Right atrium auricular region (tissue), 2 donors: ENCODE measurements at regions not wholly inside any gene's neighbourhood (a gene's known extent, or its start where the extent isn't known, plus 50 kb on each side); places are given as distances from the start of the nearest gene placed in this dataset.

ENCODE experiments used
- DNase-seq: peaks from one replicate; pipeline ENCODE4 v3.0.0-alpha.2; 2019; ENCODE audit warnings: low spot score
- H3K27ac ChIP-seq, 2 donors: fragments of 200-600 bp; sonication (generic); 1 replicate in 1 of 2; 2 replicates in 1 of 2; pipeline ENCODE4 v1.5.1; 2016 to 2019
- H3K27me3 ChIP-seq, 2 donors: fragments of 200-600 bp; sonication (generic); one replicate each; pipeline versions ENCODE4 v1.5.1 to v1.6.0; 2017 to 2019
- H3K36me3 ChIP-seq: fragments of 200-600 bp; sonication (generic); one replicate; pipeline ENCODE4 v1.5.1; 2016
- H3K4me1 ChIP-seq, 2 donors: fragments of 200-600 bp; sonication (generic); one replicate each; pipeline versions ENCODE4 v1.5.1 to v1.6.0; 2017 to 2019
- H3K4me3 ChIP-seq, 2 donors: fragments of 200-600 bp; sonication (generic); 1 replicate in 1 of 2; 2 replicates in 1 of 2; pipeline ENCODE4 v1.5.1; 2017 to 2019; ENCODE audit warnings: mild to moderate bottlenecking in 1 of 2, moderate library complexity in 1 of 2
- H3K9me3 ChIP-seq, 2 donors: fragments of 200-600 bp; sonication (generic); one replicate each; pipeline ENCODE4 v1.5.1; 2019
- TF ChIP-seq, protein P1 (sequence below), 2 donors: fragments of 200-600 bp; sonication (generic); IDR thresholded peaks; one replicate each; pipeline ENCODE4 v1.5.1; 2019; ENCODE audit warnings: antibody characterized with exemption in 2 of 2

DNA sequence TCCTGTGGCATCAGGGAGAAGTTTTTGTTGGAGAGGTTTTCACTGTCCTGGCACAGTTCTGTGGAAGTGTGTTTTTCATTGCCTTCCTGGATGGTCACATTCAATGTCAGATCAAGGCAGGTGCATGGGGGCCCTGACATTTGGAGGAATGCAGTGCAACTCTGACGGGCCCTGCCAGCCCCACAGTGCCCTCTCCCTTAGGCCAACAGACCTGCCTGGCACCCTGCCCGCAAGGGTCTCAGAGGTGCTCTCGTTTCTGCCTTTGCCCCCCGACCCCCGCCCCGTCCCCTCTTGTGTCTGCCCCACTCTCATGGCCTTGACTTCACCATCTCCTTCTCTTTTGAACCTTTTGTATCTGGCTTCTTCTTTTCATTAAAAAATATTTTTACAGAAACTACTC, 257.2 kb upstream of the HDAC4 start:
- no peaks in the 10 kb centered on the region for H3K27me3 ChIP-seq
- TF ChIP-seq, protein P1, sequence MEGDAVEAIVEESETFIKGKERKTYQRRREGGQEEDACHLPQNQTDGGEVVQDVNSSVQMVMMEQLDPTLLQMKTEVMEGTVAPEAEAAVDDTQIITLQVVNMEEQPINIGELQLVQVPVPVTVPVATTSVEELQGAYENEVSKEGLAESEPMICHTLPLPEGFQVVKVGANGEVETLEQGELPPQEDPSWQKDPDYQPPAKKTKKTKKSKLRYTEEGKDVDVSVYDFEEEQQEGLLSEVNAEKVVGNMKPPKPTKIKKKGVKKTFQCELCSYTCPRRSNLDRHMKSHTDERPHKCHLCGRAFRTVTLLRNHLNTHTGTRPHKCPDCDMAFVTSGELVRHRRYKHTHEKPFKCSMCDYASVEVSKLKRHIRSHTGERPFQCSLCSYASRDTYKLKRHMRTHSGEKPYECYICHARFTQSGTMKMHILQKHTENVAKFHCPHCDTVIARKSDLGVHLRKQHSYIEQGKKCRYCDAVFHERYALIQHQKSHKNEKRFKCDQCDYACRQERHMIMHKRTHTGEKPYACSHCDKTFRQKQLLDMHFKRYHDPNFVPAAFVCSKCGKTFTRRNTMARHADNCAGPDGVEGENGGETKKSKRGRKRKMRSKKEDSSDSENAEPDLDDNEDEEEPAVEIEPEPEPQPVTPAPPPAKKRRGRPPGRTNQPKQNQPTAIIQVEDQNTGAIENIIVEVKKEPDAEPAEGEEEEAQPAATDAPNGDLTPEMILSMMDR (IDR thresholded peaks at IDR 0.05) = no peak

DNA sequence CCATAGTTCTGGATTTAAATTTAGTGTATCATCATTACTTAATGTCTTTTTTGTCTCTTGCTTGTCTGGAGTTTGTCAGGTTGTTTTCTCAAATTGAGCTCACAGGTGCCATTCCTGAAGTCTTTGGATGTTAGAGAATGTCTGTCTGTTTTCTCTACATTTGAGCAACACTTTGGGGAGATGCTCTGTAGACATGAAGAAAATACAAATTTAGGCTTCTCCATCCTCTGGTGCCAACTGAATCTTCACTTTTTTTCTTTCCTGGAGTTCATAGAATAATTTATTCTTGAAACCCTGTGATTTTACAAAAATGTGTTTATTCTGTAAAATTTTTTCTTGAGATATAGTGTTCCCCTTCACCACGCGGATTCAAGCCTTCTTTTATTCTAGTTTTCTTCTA, 256.4 kb upstream of the HDAC4 start:
- Histone ChIP-seq H3K4me3 (no peak overlapping the region), H3K27me3 (no peaks in the 10 kb centered on the region), H3K4me1 (peaks cover 0 to 3% of the 10 kb centered on the region in 2 donors), H3K9me3 (no peaks in the 10 kb centered on the region), H3K36me3 (no peaks in the 10 kb centered on the region), H3K27ac (no peak overlapping the region)
- TF ChIP-seq, protein P1 (IDR thresholded peaks at IDR 0.05) = no peak
- no peak for DNase-seq

More for the DNA sequence above, 257.2 kb upstream of the HDAC4 start:
- DNase-seq = no peak
- H3K9me3 ChIP-seq = no peaks in the 10 kb centered on the region
- H3K4me1 ChIP-seq = peaks cover 0 to 9% of the 10 kb centered on the region in 2 donors
- H3K4me3 ChIP-seq = no peak overlapping the region
- H3K36me3 ChIP-seq = no peaks in the 10 kb centered on the region
- H3K27ac ChIP-seq = no peak overlapping the region

DNA sequence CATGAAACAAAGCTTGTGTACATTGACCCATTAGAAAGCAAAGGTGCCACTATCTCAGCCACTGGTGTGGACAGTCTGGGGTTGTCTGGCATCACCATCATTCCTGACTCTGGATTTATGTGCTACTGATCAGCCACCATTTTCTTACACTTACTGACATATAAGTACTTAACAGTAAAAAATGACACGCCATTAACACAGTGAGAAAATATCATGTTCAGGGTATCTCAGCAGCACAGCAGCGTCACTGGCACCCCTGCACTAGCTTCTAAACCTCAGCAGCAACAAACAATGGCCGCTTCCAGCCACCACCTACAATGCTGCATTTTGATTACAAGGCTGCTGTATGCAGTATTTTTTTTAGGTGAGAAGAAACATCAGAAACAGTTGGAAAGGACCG, 253.4 kb upstream of the HDAC4 start:
- H3K36me3 ChIP-seq = no peaks in the 10 kb centered on the region
- TF ChIP-seq, protein P1 (IDR thresholded peaks at IDR 0.05) = no peak
- DNase-seq = no peak

DNA sequence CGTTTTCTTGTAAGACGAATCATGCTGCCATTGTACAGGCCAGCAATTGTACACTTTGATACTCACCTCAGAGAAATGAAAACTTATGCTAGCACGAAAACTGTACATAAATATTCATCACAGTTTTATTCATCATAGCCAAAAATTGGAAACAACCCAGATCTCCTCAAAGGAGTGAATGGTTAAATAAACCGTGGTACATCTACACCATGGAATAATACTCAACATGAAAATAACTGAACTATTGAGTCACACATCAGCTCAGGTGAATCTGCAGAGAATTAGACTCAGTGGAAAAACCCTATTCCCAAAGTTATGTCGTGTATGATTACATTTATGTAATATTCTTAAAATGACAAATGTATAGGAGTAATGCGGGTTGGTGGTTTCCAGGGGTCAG, 251.0 kb upstream of the HDAC4 start:
- Histone ChIP-seq H3K27ac (no peak overlapping the region), H3K9me3 (peaks cover 0 to 8% of the 10 kb centered on the region in 2 donors), H3K4me3 (no peak overlapping the region), H3K27me3 (no peaks in the 10 kb centered on the region), H3K36me3 (no peaks in the 10 kb centered on the region), H3K4me1 (no peaks in the 10 kb centered on the region)
- DNase-seq = no peak
- TF ChIP-seq, protein P1 (IDR thresholded peaks at IDR 0.05) = no peak

More for the DNA sequence above, 253.4 kb upstream of the HDAC4 start:
- H3K4me3 ChIP-seq = no peak overlapping the region
- H3K9me3 ChIP-seq = no peaks in the 10 kb centered on the region
- no peaks in the 10 kb centered on the region for H3K4me1 ChIP-seq
- H3K27ac ChIP-seq = no peak overlapping the region
- H3K27me3 ChIP-seq = no peaks in the 10 kb centered on the region

DNA sequence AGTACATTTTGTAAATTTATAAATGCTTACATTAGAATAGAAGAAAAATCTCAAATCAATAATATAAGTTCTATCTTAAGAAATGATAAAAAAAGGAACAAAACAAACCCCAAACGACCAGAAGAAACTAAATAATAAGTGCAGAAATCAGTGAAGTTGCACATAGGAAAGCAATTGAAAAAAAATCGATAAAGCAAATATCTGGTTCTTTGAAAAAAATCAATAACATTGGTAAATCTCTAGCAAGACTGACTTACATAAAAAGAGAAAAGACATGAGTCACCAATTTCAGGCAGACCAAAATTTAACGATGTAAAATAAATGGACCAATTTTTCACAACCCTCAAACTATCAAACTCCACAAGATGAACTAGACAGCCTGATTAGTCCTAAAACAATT, 249.9 kb upstream of the HDAC4 start:
- TF ChIP-seq, protein P1 (IDR thresholded peaks at IDR 0.05) = no peak
- H3K9me3 ChIP-seq = peaks cover 0 to 8% of the 10 kb centered on the region in 2 donors
- H3K36me3 ChIP-seq = no peaks in the 10 kb centered on the region
- H3K27me3 ChIP-seq = no peaks in the 10 kb centered on the region
- H3K27ac ChIP-seq = no peak overlapping the region
- no peak overlapping the region for H3K4me3 ChIP-seq
- H3K4me1 ChIP-seq = no peaks in the 10 kb centered on the region
- DNase-seq = no peak

DNA sequence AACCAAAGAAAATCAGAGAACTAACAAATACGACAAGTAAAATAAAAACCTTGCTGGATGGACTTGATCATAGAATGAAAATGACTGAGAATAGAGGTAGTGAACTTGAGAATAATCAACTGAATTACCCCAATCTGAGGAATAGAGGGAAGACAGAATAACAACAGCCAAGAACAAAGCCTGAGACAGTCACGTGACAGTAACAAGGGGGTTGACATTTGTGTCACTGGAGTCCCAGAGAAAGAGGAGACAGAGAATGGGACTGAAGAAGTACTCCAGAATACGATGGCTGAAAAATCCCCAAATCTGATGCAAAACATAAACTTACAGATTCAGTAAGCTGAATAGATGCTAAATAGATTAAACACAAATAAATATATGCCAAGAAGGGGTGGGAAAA, 248.5 kb upstream of the HDAC4 start:
- H3K36me3 ChIP-seq = no peaks in the 10 kb centered on the region
- no peak overlapping the region for H3K4me3 ChIP-seq
- no peaks in the 10 kb centered on the region for H3K27me3 ChIP-seq
- DNase-seq = no peak
- no peaks in the 10 kb centered on the region for H3K4me1 ChIP-seq
- peaks cover 0 to 8% of the 10 kb centered on the region in 2 donors for H3K9me3 ChIP-seq
- no peak overlapping the region for H3K27ac ChIP-seq
- TF ChIP-seq, protein P1 (IDR thresholded peaks at IDR 0.05) = no peak
